Heart right ventricle (tissue), 16 donors: ENCODE measurements at regions not wholly inside any gene's neighbourhood (a gene's known extent, or its start where the extent isn't known, plus 50 kb on each side); places are given as distances from the start of the nearest gene placed in this dataset.

Source experiments
- ATAC-seq, 8 donors: fragments of 200-7000 bp; cut with Tn5 transposase; one replicate each; pipeline ENCODE4 v1.9.1; 2020; ENCODE audit warnings: mild to moderate bottlenecking in 8 of 8, moderate library complexity in 8 of 8, moderate number of reproducible peaks in 1 of 8
- DNase-seq, 2 donors: peaks; one replicate each; pipeline ENCODE4 v3.0.0-alpha.2; 2020
- H3K27ac ChIP-seq, 10 donors: fragments of 200-600 bp; sonication (generic) in 2 of 10; one replicate each; pipeline versions ENCODE4 v1.5.0 to v1.8.0; 2020 to 2022; ENCODE audit warnings: mild to moderate bottlenecking in 3 of 10
- H3K27me3 ChIP-seq, 7 donors: fragments of 200-600 bp; one replicate each; pipeline ENCODE4 v1.8.0; 2021 to 2022; ENCODE audit warnings: mild to moderate bottlenecking in 2 of 7
- H3K36me3 ChIP-seq, 9 donors: fragments of 200-600 bp; sonication (generic) in 1 of 9; one replicate each; pipeline versions ENCODE4 v1.5.0 to v1.8.0; 2020 to 2022; ENCODE audit warnings: mild to moderate bottlenecking in 2 of 9
- H3K4me1 ChIP-seq, 9 donors: fragments of 200-600 bp; sonication (generic) in 1 of 9; one replicate each; pipeline versions ENCODE4 v1.5.0 to v1.8.0; 2020 to 2022; ENCODE audit warnings: mild to moderate bottlenecking in 4 of 9
- H3K4me3 ChIP-seq, 10 donors: fragments of 200-600 bp; sonication (generic) in 2 of 10; one replicate each; pipeline versions ENCODE4 v1.5.0 to v1.8.0; 2020 to 2022; ENCODE audit warnings: mild to moderate bottlenecking in 7 of 10, moderate library complexity in 2 of 10
- H3K9me3 ChIP-seq, 11 donors: fragments of 200-600 bp in 10 of 11; sonication (generic) in 2 of 11; one replicate each; pipeline versions ENCODE4 v1.5.0 to v1.8.0; 2013 to 2022; ENCODE audit warnings: mild to moderate bottlenecking in 2 of 11, control low read depth in 1 of 11, moderate library complexity in 1 of 11
- CTCF ChIP-seq, 9 donors: fragments of 200-600 bp; sonication (generic) in 2 of 9; IDR thresholded peaks; one replicate each; pipeline versions ENCODE4 v1.5.0 to v1.8.0; 2021 to 2022; ENCODE audit warnings: antibody characterized with exemption in 9 of 9, mild to moderate bottlenecking in 5 of 9, moderate library complexity in 1 of 9
- WGBS, 2 donors: extraction: QIAGEN DNeasy Blood & Tissue Kit; methylation state at CpG; one replicate each; pipeline ENCODE4 v1.1.7; 2013; ENCODE audit warnings: inconsistent platforms in 1 of 2; 5-methylcytosine and 5-hydroxymethylcytosine counted together
- intact Hi-C, 10 donors: fragments of 100-400 bp; cut with DNase I; formaldehyde crosslinking; loops; one replicate each; pipeline versions ENCODE4 v1.11.1 to v1.14.2; 2022
- donor health status: Arrhythmogenic right ventricular cardiomyopathy.
- donor health status: ischemic (EF 13 %, LVEDD 7.1; RV severe dilation, severe dysfunction).
- donor health status: healthy with polysubstance abuse.
- donor health status: DM: no; HTN: yes; CAD: no.
- donor health status: DM: no; HTN: no; CAD: no.
- donor health status: ischemic (EF 25% LVEDD 6.9; RV normal size, moderate dysfunction).
- donor health status: ischemic (EF 25% LVEDD 5.7; RV mildly dilated, moderate dysfunction).
- donor health status: healthy.
- donor health status: DM: yes; HTN: yes; CAD: no.
- donor health status: Ischemic cardiomyopathy.
- donor health status: ischemic (EF 35%, LVEDD 5.7; RV mildly dilated, moderate dysfunction).
- donor health status: nonischemic (EF 11% LVEDD 7.7; RV severe dilation, severe dysfunction).
- donor health status: DM: yes; HTN: yes; CAD: no.
- donor health status: PGD.
- donor health status: ischemic (EF 29% LVEDD 5.4; RV normal size, mild dysfunction).
- donor health status: nonischemic (EF 23%, LVEDD 6.1; RV moderate dilation, normal function).

- no peaks in the 10 kb centered on the region for H3K9me3 ChIP-seq
- no peaks in the 10 kb centered on the region for H3K27me3 ChIP-seq
- intact Hi-C loops = no loop called here
- H3K4me3 ChIP-seq = no peak overlapping the region
- ATAC-seq (no peak), DNase-seq (no peak)
- TF ChIP-seq CTCF (IDR thresholded peaks at IDR 0.05) = no peak
- H3K27ac ChIP-seq = no peak overlapping the region
- no peaks in the 10 kb centered on the region for H3K4me1 ChIP-seq
- no peaks in the 10 kb centered on the region for H3K36me3 ChIP-seq
- 60 to 74% methylated on average over 3 of the region's 3 CpGs for WGBS, 2 donors
Observed at GRCh38 chr4:130233377-130234047, 1137.6 kb downstream of the C4orf33 start.

- no peaks in the 10 kb centered on the region for H3K36me3 ChIP-seq
- WGBS, 2 donors = 47 to 49% methylated on average over 3 of the region's 3 CpGs
- no peaks in the 10 kb centered on the region for H3K9me3 ChIP-seq
- ATAC-seq = no peak
- H3K4me1 ChIP-seq = no peaks in the 10 kb centered on the region
- H3K27ac ChIP-seq = no peak overlapping the region
- H3K4me3 ChIP-seq = no peak overlapping the region
- TF ChIP-seq CTCF (IDR thresholded peaks at IDR 0.05) = no peak
- intact Hi-C loops = no loop called here
- DNase-seq = no peak
- H3K27me3 ChIP-seq = no peaks in the 10 kb centered on the region
Observed at GRCh38 chr4:130238121-130238520, 1142.2 kb downstream of the C4orf33 start.

GRCh38 chr4:130249002-130249401, 1153.0 kb downstream of the C4orf33 start:
- peaks cover 0 to 13% (median 0%) of the 10 kb centered on the region in 11 donors for H3K9me3 ChIP-seq
- no peak overlapping the region for H3K27ac ChIP-seq
- no peak for TF ChIP-seq CTCF (IDR thresholded peaks at IDR 0.05)
- H3K4me3 ChIP-seq = no peak overlapping the region
- intact Hi-C loops = no loop called here
- H3K4me1 ChIP-seq = no peaks in the 10 kb centered on the region
- ATAC-seq = no peak
- H3K36me3 ChIP-seq = no peaks in the 10 kb centered on the region
- WGBS, 2 donors = 9 to 13% methylated on average over 1 of the region's 1 CpG
- no peaks in the 10 kb centered on the region for H3K27me3 ChIP-seq
- DNase-seq = no peak

GRCh38 chr4:130257271-130257670, 1161.3 kb downstream of the C4orf33 start:
- DNase-seq (no peak), ATAC-seq (no peak)
- H3K4me3 ChIP-seq = no peak overlapping the region
- H3K4me1 ChIP-seq = no peaks in the 10 kb centered on the region
- H3K36me3 ChIP-seq = no peaks in the 10 kb centered on the region
- no peaks in the 10 kb centered on the region for H3K9me3 ChIP-seq
- TF ChIP-seq CTCF (IDR thresholded peaks at IDR 0.05) = no peak
- no peaks in the 10 kb centered on the region for H3K27me3 ChIP-seq
- intact Hi-C loops = no loop called here
- WGBS, 2 donors = 58 to 61% methylated on average over 2 of the region's 2 CpGs
- H3K27ac ChIP-seq = no peak overlapping the region
